Fibroblast of villous mesenchyme (primary cell): ENCODE measurements at regions not wholly inside any gene's neighbourhood (a gene's known extent, or its start where the extent isn't known, plus 50 kb on each side); places are given as distances from the start of the nearest gene placed in this dataset.

ENCODE experiments used
- DNase-seq: peaks from one replicate; pipeline ENCODE4 v3.0.0-alpha.2; 2010; ENCODE audit warnings: low read depth
- H3K4me3 ChIP-seq: 2 replicates; pipeline ENCODE4 v1.5.1; 2011; ENCODE audit warnings: low read depth, mild to moderate bottlenecking, low read length
- TF ChIP-seq, protein P1 (sequence below): IDR thresholded peaks from 2 replicates; pipeline ENCODE4 v1.5.1; 2012; ENCODE audit warnings: low read depth, mild to moderate bottlenecking, low read length; ENCODE audit not compliant: insufficient read depth

DNA sequence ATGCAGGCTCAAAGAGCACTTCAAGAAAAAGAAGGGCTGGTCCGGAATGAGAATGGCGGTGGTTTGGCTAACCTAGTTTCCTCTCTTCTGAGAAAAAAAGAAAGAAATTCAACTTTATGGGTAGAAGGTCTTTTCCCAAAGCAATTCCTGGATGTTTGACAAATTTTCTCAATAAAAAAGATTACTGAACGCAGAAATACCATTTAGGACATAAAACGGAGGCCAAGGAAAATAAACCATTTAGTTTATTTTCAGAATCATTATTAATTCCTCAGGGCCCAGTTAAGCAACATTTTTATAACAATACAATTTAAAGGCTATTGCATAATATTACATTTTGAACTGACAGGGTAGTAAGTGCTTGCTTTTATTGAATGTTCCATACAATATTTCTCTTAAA is 284.6 kb upstream of the ANKRD30A start:
- DNase-seq, result no peak
- no peak overlapping the region for H3K4me3 ChIP-seq
- TF ChIP-seq, protein P1, sequence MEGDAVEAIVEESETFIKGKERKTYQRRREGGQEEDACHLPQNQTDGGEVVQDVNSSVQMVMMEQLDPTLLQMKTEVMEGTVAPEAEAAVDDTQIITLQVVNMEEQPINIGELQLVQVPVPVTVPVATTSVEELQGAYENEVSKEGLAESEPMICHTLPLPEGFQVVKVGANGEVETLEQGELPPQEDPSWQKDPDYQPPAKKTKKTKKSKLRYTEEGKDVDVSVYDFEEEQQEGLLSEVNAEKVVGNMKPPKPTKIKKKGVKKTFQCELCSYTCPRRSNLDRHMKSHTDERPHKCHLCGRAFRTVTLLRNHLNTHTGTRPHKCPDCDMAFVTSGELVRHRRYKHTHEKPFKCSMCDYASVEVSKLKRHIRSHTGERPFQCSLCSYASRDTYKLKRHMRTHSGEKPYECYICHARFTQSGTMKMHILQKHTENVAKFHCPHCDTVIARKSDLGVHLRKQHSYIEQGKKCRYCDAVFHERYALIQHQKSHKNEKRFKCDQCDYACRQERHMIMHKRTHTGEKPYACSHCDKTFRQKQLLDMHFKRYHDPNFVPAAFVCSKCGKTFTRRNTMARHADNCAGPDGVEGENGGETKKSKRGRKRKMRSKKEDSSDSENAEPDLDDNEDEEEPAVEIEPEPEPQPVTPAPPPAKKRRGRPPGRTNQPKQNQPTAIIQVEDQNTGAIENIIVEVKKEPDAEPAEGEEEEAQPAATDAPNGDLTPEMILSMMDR, result no peak

DNA sequence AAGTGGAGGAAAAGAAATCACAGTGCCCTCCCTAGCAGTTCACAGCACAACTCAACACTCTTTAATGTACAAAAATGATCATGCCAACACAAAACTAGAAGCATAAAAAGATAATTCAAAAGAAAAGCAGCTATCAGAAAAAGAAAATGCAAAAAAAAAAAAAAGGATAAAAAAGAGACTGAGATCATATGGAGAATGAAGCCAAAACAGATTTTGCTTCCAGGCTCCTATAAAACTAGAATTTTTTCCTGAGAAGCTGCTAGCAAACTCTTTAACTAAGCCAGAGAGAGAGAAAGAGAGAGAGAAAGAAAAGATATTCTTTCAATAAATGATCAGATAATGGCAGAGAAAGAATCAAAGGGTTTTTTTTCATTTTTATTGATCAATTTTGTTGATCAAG is 288.0 kb upstream of the ANKRD30A start:
- TF ChIP-seq, protein P1, result no peak
- DNase-seq, result no peak
- H3K4me3 ChIP-seq, result no peak overlapping the region

DNA sequence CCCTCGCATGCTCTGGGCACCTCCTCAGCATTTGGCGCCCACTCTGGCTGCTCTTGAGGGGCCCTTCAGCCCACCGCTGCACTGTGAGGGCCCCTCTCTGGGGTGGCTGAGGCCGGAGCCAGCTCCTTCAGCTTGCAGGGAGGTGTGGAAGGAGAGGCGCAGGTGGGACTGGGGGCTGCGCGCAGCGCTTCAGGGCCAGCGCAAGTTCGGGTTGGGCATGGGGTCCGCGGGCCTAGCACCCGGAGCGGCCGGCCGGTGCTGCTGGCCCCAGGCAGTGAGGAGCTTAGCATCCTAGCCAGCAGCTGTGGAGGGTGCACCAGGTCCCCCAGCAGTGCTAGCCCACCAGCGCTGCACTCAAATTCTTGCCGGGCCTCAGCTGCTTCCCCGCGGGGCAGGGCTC is 305.6 kb upstream of the ANKRD30A start:
- DNase-seq, result no peak
- TF ChIP-seq, protein P1, result no peak
- no peak overlapping the region for H3K4me3 ChIP-seq

GRCh38 chr10:36817898-36818297 is 307.5 kb upstream of the ANKRD30A start:
- TF ChIP-seq, protein P1, result no peak
- DNase-seq, result no peak

GRCh38 chr10:36808625-36809362 is 316.6 kb upstream of the ANKRD30A start:
- TF ChIP-seq, protein P1, result no peak
- H3K4me3 ChIP-seq, result no peak overlapping the region
- DNase-seq, result no peak

More at GRCh38 chr10:36817898-36818297, 307.5 kb upstream of the ANKRD30A start:
- no peak overlapping the region for H3K4me3 ChIP-seq

DNA sequence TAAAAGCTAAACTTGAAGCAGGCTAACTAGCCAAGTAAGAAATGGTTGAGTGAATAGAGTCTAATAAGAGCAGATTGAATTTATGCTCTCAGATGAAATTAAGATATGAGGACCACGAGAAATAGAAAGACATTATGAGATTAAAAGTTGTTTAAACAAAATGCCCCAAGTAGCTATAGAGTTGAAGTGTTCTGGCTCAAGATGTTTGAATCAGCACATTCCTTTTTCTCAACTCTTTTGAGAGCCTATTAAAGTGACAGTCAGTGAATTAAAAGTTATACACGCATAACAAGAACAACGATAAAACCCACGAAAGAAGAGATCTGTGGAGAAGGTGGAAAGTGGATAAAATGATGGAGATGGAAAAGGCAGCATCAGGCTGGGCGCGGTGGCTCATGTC is 322.2 kb upstream of the ANKRD30A start:
- TF ChIP-seq, protein P1, result no peak
- H3K4me3 ChIP-seq, result no peak overlapping the region
- no peak for DNase-seq
